Aorta (tissue), 5 donors: ENCODE measurements at regions not wholly inside any gene's neighbourhood (a gene's known extent, or its start where the extent isn't known, plus 50 kb on each side); places are given as distances from the start of the nearest gene placed in this dataset.

ENCODE experiments used
- ATAC-seq: fragments of 200-7000 bp; cut with Tn5 transposase; one replicate; pipeline ENCODE4 v1.9.1; 2022; ENCODE audit warnings: moderate library complexity; ENCODE audit not compliant: low FRiP score
- DNase-seq, 2 donors: peaks; one replicate each; pipeline ENCODE4 v3.0.0-alpha.2; 2020
- H3K27ac ChIP-seq, 2 donors: one replicate each; pipeline ENCODE4 v1.5.1; 2013; ENCODE audit warnings: low read length in 2 of 2, mild to moderate bottlenecking in 2 of 2, moderate library complexity in 2 of 2, control low read depth in 1 of 2, inconsistent platforms in 1 of 2, low read depth in 1 of 2
- H3K27me3 ChIP-seq, 2 donors: one replicate each; pipeline ENCODE4 v1.6.1; 2013; ENCODE audit warnings: control low read depth in 1 of 2, low read length in 1 of 2, mild to moderate bottlenecking in 1 of 2, moderate library complexity in 1 of 2; ENCODE audit not compliant: insufficient read depth in 2 of 2, control insufficient read depth in 1 of 2
- H3K36me3 ChIP-seq, 2 donors: one replicate each; pipeline ENCODE4 v1.6.1; 2013; ENCODE audit warnings: control low read depth in 1 of 2, low read length in 1 of 2, mild to moderate bottlenecking in 1 of 2; ENCODE audit not compliant: insufficient read depth in 2 of 2, control insufficient read depth in 1 of 2
- H3K4me1 ChIP-seq, 2 donors: one replicate each; pipeline ENCODE4 v1.6.1; 2013; ENCODE audit warnings: low read length in 2 of 2, control low read depth in 1 of 2, mild to moderate bottlenecking in 1 of 2, moderate library complexity in 1 of 2; ENCODE audit not compliant: insufficient read depth in 2 of 2, control insufficient read depth in 1 of 2
- H3K4me3 ChIP-seq, 2 donors: one replicate each; pipeline ENCODE4 v1.5.1; 2013; ENCODE audit warnings: low read length in 2 of 2, control low read depth in 1 of 2, mild to moderate bottlenecking in 1 of 2
- H3K9me3 ChIP-seq: one replicate; pipeline ENCODE4 v1.6.1; 2013; ENCODE audit warnings: mild to moderate bottlenecking, low read length; ENCODE audit not compliant: control insufficient read depth
- WGBS, 2 donors: extraction: QIAGEN DNeasy Blood & Tissue Kit; methylation state at CpG; one replicate each; pipeline ENCODE4 v1.1.7; 2013; 5-methylcytosine and 5-hydroxymethylcytosine counted together
- intact Hi-C, 2 donors: fragments of 100-400 bp; cut with DNase I; formaldehyde crosslinking; loops; one replicate each; pipeline versions ENCODE4 v1.14.2 to v1.15.0; 2022
- donor health status: healthy with polysubstance abuse.
- donor health status: Bipolar disorder and iron deficiency.
- donor health status: DM: no; HTN: no; CAD: no.
- donor health status: DM: no; HTN: no; CAD: no.
- donor health status: DM: yes; HTN: yes; CAD: no.

GRCh38 chr6:148103436-148103835 lies 239.2 kb upstream of the SASH1 start:
- Histone ChIP-seq H3K4me1 (no peaks in the 10 kb centered on the region), H3K4me3 (no peak overlapping the region), H3K27me3 (no peaks in the 10 kb centered on the region), H3K9me3 (no peaks in the 10 kb centered on the region), H3K36me3 (no peaks in the 10 kb centered on the region), H3K27ac (no peak overlapping the region)
- intact Hi-C loops: no loop called here
- 90 to 95% methylated on average over 8 of the region's 8 CpGs for WGBS, 2 donors
- DNase-seq: no peak
- no peak for ATAC-seq

- no peaks in the 10 kb centered on the region for H3K9me3 ChIP-seq
- no peaks in the 10 kb centered on the region for H3K27me3 ChIP-seq
- ATAC-seq (no peak), DNase-seq (no peak)
- no peaks in the 10 kb centered on the region for H3K4me1 ChIP-seq
- intact Hi-C loops: no loop called here
- no peaks in the 10 kb centered on the region for H3K36me3 ChIP-seq
- 94% methylated on average over 3 of the region's 3 CpGs for WGBS, 2 donors
- no peak overlapping the region for H3K4me3 ChIP-seq
- H3K27ac ChIP-seq: no peak overlapping the region
Observed at GRCh38 chr6:148104131-148104530, 238.5 kb upstream of the SASH1 start.

- ATAC-seq: no peak
- no peaks in the 10 kb centered on the region for H3K9me3 ChIP-seq
- 98 to 100% methylated on average over 1 of the region's 1 CpG for WGBS, 2 donors
- no peaks in the 10 kb centered on the region for H3K4me1 ChIP-seq
- no peak overlapping the region for H3K27ac ChIP-seq
- no peaks in the 10 kb centered on the region for H3K36me3 ChIP-seq
- DNase-seq: no peak
- no peak overlapping the region for H3K4me3 ChIP-seq
- intact Hi-C loops: no loop called here
- H3K27me3 ChIP-seq: no peaks in the 10 kb centered on the region
Observed at GRCh38 chr6:148105695-148106094, 236.9 kb upstream of the SASH1 start.

GRCh38 chr6:148107911-148108310 lies 234.7 kb upstream of the SASH1 start:
- ATAC-seq (no peak), DNase-seq (no peak)
- Histone ChIP-seq H3K4me3 (no peak overlapping the region), H3K36me3 (no peaks in the 10 kb centered on the region), H3K4me1 (no peaks in the 10 kb centered on the region), H3K9me3 (no peaks in the 10 kb centered on the region), H3K27ac (no peak overlapping the region), H3K27me3 (no peaks in the 10 kb centered on the region)
- WGBS, 2 donors: 94 to 99% methylated on average over 3 of the region's 3 CpGs
- intact Hi-C loops: no loop called here

- Histone ChIP-seq H3K36me3 (no peaks in the 10 kb centered on the region), H3K27me3 (no peaks in the 10 kb centered on the region), H3K4me3 (no peak overlapping the region), H3K27ac (no peak overlapping the region), H3K9me3 (no peaks in the 10 kb centered on the region), H3K4me1 (no peaks in the 10 kb centered on the region)
- intact Hi-C loops: no loop called here
- DNase-seq (no peak), ATAC-seq (no peak)
- 89 to 92% methylated on average over 3 of the region's 3 CpGs for WGBS, 2 donors
Observed at GRCh38 chr6:148109732-148110131, 232.9 kb upstream of the SASH1 start.

- H3K36me3 ChIP-seq: no peaks in the 10 kb centered on the region
- no peaks in the 10 kb centered on the region for H3K4me1 ChIP-seq
- H3K27me3 ChIP-seq: no peaks in the 10 kb centered on the region
- no peak overlapping the region for H3K4me3 ChIP-seq
- no peak for ATAC-seq
- intact Hi-C loops: no loop called here
- 96 to 100% methylated on average over 3 of the region's 3 CpGs for WGBS, 2 donors
- DNase-seq: no peak
- H3K27ac ChIP-seq: no peak overlapping the region
- H3K9me3 ChIP-seq: no peaks in the 10 kb centered on the region
Observed at GRCh38 chr6:148110925-148111324, 231.7 kb upstream of the SASH1 start.

- no peak overlapping the region for H3K27ac ChIP-seq
- ATAC-seq (no peak), DNase-seq (no peak)
- intact Hi-C loops: no loop called here
- no peaks in the 10 kb centered on the region for H3K36me3 ChIP-seq
- no peaks in the 10 kb centered on the region for H3K9me3 ChIP-seq
- 71 to 82% methylated on average over 2 of the region's 2 CpGs for WGBS, 2 donors
- no peaks in the 10 kb centered on the region for H3K27me3 ChIP-seq
- no peak overlapping the region for H3K4me3 ChIP-seq
- no peaks in the 10 kb centered on the region for H3K4me1 ChIP-seq
Observed at GRCh38 chr6:148112851-148113319, 229.8 kb upstream of the SASH1 start.

DNA sequence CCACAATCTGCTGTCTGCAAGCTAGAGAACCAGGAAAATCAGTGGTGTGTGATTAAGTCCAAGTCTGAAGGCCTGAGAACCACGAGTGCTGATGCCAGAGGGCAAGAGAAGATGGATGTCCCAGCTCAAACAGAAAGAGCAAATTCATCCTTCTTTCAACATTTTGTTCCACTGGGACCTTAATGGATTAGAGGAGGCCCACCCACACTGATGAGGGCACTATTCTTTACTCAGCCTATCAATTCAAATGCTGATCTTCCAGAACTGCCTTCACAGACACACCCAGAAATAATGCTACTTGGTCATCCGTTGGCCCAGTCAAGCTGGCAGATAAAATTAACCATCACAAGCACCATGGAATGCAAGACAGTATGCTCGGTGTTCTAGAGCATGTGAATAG lies 226.6 kb upstream of the SASH1 start:
- 76 to 80% methylated on average over 3 of the region's 3 CpGs for WGBS, 2 donors
- intact Hi-C loops: no loop called here

GRCh38 chr6:148118244-148118643 lies 224.4 kb upstream of the SASH1 start:
- no peak overlapping the region for H3K4me3 ChIP-seq
- no peaks in the 10 kb centered on the region for H3K9me3 ChIP-seq
- no peaks in the 10 kb centered on the region for H3K4me1 ChIP-seq
- H3K27ac ChIP-seq: no peak overlapping the region
- intact Hi-C loops: no loop called here
- WGBS, 2 donors: 98 to 100% methylated on average over 1 of the region's 1 CpG
- DNase-seq: no peak
- no peaks in the 10 kb centered on the region for H3K27me3 ChIP-seq
- no peaks in the 10 kb centered on the region for H3K36me3 ChIP-seq
- no peak for ATAC-seq

More for the DNA sequence above, 226.6 kb upstream of the SASH1 start:
- ATAC-seq (no peak), DNase-seq (no peak)
- Histone ChIP-seq H3K4me3 (no peak overlapping the region), H3K9me3 (no peaks in the 10 kb centered on the region), H3K27me3 (no peaks in the 10 kb centered on the region), H3K27ac (no peak overlapping the region), H3K4me1 (no peaks in the 10 kb centered on the region), H3K36me3 (no peaks in the 10 kb centered on the region)
